ENCODE measurements at regions not wholly inside any gene's neighbourhood (a gene's known extent, or its start where the extent isn't known, plus 50 kb on each side); places are given as distances from the start of the nearest gene placed in this dataset.
"Not testable (repeated sequence)": the region's sequence is repeated elsewhere in the genome, so short reads cannot be mapped to it uniquely, and the experiment has no call there.

DNA sequence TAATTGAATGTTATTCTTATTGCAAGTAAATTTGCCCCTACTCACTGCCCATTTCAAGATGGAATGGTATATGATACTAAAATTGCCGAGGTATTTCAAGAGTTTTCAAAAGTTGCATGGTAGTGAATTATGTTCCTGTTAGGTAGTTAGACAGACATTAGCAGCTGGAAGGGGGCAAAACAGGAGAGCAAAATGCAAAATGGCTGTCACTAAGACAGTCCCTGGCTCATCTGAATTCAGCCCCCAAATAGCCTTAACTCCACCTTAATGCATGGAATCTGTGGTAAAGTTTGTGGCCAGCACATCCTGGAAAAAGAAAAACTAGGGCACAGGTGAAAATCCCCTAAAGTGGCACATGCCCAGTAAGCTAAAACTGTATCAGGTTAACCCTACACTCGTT lies 894.9 kb downstream of the NXPH1 start:
- 84% methylated on average over 2 of the region's 2 CpGs for WGBS (ENCODE audit: low lambda C conversion rate, missing lambda C conversion rate)
- TF ChIP-seq EZH2 (IDR thresholded peaks at IDR 0.05; ENCODE audit: borderline replicate concordance) (no peak), EZH2phosphoT487 (IDR thresholded peaks at IDR 0.05; ENCODE audit: low read depth, severe bottlenecking, unreplicated experiment) (no peak)
- TF ChIP-seq, protein P1, sequence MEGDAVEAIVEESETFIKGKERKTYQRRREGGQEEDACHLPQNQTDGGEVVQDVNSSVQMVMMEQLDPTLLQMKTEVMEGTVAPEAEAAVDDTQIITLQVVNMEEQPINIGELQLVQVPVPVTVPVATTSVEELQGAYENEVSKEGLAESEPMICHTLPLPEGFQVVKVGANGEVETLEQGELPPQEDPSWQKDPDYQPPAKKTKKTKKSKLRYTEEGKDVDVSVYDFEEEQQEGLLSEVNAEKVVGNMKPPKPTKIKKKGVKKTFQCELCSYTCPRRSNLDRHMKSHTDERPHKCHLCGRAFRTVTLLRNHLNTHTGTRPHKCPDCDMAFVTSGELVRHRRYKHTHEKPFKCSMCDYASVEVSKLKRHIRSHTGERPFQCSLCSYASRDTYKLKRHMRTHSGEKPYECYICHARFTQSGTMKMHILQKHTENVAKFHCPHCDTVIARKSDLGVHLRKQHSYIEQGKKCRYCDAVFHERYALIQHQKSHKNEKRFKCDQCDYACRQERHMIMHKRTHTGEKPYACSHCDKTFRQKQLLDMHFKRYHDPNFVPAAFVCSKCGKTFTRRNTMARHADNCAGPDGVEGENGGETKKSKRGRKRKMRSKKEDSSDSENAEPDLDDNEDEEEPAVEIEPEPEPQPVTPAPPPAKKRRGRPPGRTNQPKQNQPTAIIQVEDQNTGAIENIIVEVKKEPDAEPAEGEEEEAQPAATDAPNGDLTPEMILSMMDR (IDR thresholded peaks at IDR 0.05; ENCODE audit: poor library complexity): no peak
- no peaks in the 10 kb centered on the region for H3K36me3 ChIP-seq (replicated peaks; ENCODE audit: insufficient read depth, low read depth)

DNA sequence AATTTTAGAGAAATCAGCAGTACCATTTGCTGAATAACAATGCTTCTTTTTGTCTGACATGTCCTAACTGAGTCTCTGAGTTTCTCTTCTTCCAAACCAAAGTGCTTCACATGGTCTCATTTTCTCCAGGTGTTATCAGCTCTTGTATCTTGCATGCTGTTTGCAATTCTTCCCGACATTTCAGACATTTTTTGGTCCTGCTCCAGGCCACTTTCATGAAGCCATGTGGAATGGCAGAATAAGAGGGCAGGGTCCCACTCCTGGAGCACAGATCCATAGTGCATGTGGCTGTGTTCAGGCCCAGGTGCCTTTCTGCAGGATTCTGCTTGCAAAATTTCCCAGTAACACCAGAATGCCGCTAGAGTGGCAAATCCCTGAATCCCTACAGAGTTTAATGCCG lies 916.2 kb downstream of the NXPH1 start:
- Histone ChIP-seq H3K4me2 (no peak overlapping the region), H3K4me3 (no peak overlapping the region), H3K4me1 (ENCODE audit: insufficient read depth) (no peaks in the 10 kb centered on the region), H2AFZ (no peak overlapping the region), H3K9me2 (replicated peaks; ENCODE audit: insufficient read depth) (no peaks in the 10 kb centered on the region), H3K27me3 (no peaks in the 10 kb centered on the region), H3K79me2 (no peaks in the 10 kb centered on the region), H3K36me3 (replicated peaks; ENCODE audit: insufficient read depth, low read depth) (no peaks in the 10 kb centered on the region), H4K20me1 (ENCODE audit: insufficient read depth, poor library complexity, severe bottlenecking) (no peaks in the 10 kb centered on the region), H3K27ac (no peak overlapping the region), H3K9me3 (ENCODE audit: low read depth) (no peaks in the 10 kb centered on the region)
- DNase-seq (ENCODE audit: low spot score): no peak
- WGBS (ENCODE audit: low lambda C conversion rate, missing lambda C conversion rate): 76% methylated on average over 3 of the region's 3 CpGs
- TF ChIP-seq, protein P1 (IDR thresholded peaks at IDR 0.05; ENCODE audit: poor library complexity): no peak
- TF ChIP-seq EZH2 (IDR thresholded peaks at IDR 0.05; ENCODE audit: borderline replicate concordance) (no peak), EZH2phosphoT487 (IDR thresholded peaks at IDR 0.05; ENCODE audit: low read depth, severe bottlenecking, unreplicated experiment) (no peak)

More for the DNA sequence above, 894.9 kb downstream of the NXPH1 start:
- Histone ChIP-seq H2AFZ (no peak overlapping the region), H3K4me1 (ENCODE audit: insufficient read depth) (no peaks in the 10 kb centered on the region), H3K27me3 (no peaks in the 10 kb centered on the region), H3K4me3 (no peak overlapping the region), H3K27ac (no peak overlapping the region), H3K79me2 (no peaks in the 10 kb centered on the region), H4K20me1 (ENCODE audit: insufficient read depth, poor library complexity, severe bottlenecking) (no peaks in the 10 kb centered on the region), H3K4me2 (no peak overlapping the region), H3K9me3 (ENCODE audit: low read depth) (no peaks in the 10 kb centered on the region), H3K9me2 (replicated peaks; ENCODE audit: insufficient read depth) (no peaks in the 10 kb centered on the region)
- DNase-seq (ENCODE audit: low spot score): no peak

DNA sequence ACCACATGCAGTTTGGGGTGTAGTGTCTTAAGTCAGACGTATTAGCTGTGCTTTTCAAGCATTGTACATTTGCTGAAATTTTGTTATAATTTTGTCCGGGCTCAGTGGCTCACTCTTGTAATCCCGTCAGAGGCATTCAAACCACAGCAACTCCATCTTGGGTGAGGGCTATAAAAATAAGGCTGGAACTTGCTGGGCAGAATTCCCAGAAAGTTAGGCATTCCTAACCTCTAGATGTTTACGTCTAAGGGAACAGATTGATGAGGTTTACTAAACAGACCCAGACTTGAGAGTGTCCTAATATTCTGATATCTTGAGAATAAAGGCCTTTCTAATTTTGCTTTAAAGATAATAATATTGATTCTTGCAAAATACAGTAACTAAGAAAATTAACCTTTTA lies 957.8 kb downstream of the NXPH1 start:
- Histone ChIP-seq H3K4me2 (no peak overlapping the region), H3K36me3 (replicated peaks; ENCODE audit: insufficient read depth, low read depth) (peaks cover 3% of the 10 kb centered on the region), H2AFZ (no peak overlapping the region), H3K9me2 (replicated peaks; ENCODE audit: insufficient read depth) (no peaks in the 10 kb centered on the region), H3K27me3 (no peaks in the 10 kb centered on the region), H3K9me3 (ENCODE audit: low read depth) (no peaks in the 10 kb centered on the region), H3K27ac (no peak overlapping the region), H3K79me2 (no peaks in the 10 kb centered on the region), H4K20me1 (ENCODE audit: insufficient read depth, poor library complexity, severe bottlenecking) (no peaks in the 10 kb centered on the region), H3K4me3 (no peak overlapping the region), H3K4me1 (ENCODE audit: insufficient read depth) (no peaks in the 10 kb centered on the region)
- 61% methylated on average over 4 of the region's 4 CpGs for WGBS (ENCODE audit: low lambda C conversion rate, missing lambda C conversion rate)
- no peak for DNase-seq (ENCODE audit: low spot score)
- no peak for TF ChIP-seq EZH2 (IDR thresholded peaks at IDR 0.05; ENCODE audit: borderline replicate concordance)
- TF ChIP-seq EZH2phosphoT487 (IDR thresholded peaks at IDR 0.05; ENCODE audit: low read depth, severe bottlenecking, unreplicated experiment): no peak
- TF ChIP-seq, protein P1 (IDR thresholded peaks at IDR 0.05; ENCODE audit: poor library complexity): no peak

DNA sequence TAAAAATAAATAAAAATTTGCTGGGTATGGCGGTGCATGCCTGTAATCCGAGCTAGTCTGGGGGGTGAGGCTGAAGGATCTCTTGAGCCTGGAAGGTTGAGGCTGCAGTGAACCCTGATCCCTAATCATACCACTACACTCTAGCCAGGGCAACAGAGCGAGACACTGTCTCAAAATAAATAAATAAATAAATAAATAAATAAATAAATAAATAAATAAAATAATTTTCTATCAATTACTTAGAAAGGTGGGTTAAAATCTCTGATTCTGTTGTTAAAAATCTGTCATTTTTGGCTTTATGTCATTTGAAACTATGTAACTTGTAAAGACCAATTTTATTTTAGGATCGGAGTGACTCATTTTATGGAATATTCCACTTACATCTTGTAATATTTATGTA lies 958.6 kb downstream of the NXPH1 start:
- H3K4me2 ChIP-seq: no peak overlapping the region
- no peak overlapping the region for H3K27ac ChIP-seq
- H3K9me3 ChIP-seq (ENCODE audit: low read depth): no peaks in the 10 kb centered on the region
- H3K4me1 ChIP-seq (ENCODE audit: insufficient read depth): no peaks in the 10 kb centered on the region
- peaks cover 3% of the 10 kb centered on the region for H3K36me3 ChIP-seq (replicated peaks; ENCODE audit: insufficient read depth, low read depth)
- WGBS (ENCODE audit: low lambda C conversion rate, missing lambda C conversion rate): 95% methylated on average over 4 of the region's 4 CpGs
- H2AFZ ChIP-seq: no peak overlapping the region
- H4K20me1 ChIP-seq (ENCODE audit: insufficient read depth, poor library complexity, severe bottlenecking): no peaks in the 10 kb centered on the region
- H3K27me3 ChIP-seq: no peaks in the 10 kb centered on the region
- TF ChIP-seq EZH2phosphoT487 (IDR thresholded peaks at IDR 0.05; ENCODE audit: low read depth, severe bottlenecking, unreplicated experiment) (no peak), EZH2 (IDR thresholded peaks at IDR 0.05; ENCODE audit: borderline replicate concordance) (no peak)
- TF ChIP-seq, protein P1 (IDR thresholded peaks at IDR 0.05; ENCODE audit: poor library complexity): no peak
- no peak for DNase-seq (ENCODE audit: low spot score)
- no peak overlapping the region for H3K4me3 ChIP-seq
- H3K9me2 ChIP-seq (replicated peaks; ENCODE audit: insufficient read depth): no peaks in the 10 kb centered on the region
- H3K79me2 ChIP-seq: no peaks in the 10 kb centered on the region

DNA sequence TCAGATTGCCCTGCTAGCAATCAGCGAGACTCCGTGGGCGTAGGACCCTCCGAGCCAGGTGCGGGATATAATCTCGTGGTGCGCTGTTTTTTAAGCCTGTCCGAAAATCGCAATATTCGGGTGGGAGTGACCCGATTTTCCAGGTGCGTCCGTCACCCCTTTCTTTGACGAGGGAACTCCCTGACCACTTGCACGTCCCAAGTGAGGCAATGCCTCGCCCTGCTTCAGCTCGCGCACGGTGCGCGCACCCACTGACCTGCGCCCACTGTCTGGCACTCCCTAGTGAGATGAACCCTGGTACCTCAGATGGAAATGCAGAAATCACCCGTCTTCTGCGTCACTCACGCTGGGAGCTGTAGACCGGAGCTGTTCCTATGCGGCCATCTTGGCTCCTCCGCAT lies 971.0 kb downstream of the NXPH1 start:
- not testable (repeated sequence) for H4K20me1 ChIP-seq (ENCODE audit: insufficient read depth, poor library complexity, severe bottlenecking); H3K4me3 ChIP-seq; H3K27me3 ChIP-seq; H3K27ac ChIP-seq; H2AFZ ChIP-seq; H3K9me2 ChIP-seq (replicated peaks; ENCODE audit: insufficient read depth); DNase-seq (ENCODE audit: low spot score); H3K4me1 ChIP-seq (ENCODE audit: insufficient read depth); H3K79me2 ChIP-seq; H3K9me3 ChIP-seq (ENCODE audit: low read depth); H3K36me3 ChIP-seq (replicated peaks; ENCODE audit: insufficient read depth, low read depth); H3K4me2 ChIP-seq
- 96% methylated on average over 28 of the region's 28 CpGs for WGBS (ENCODE audit: low lambda C conversion rate, missing lambda C conversion rate)

All from hepatocyte (in vitro differentiated cells).